ENCODE measurements at regions not wholly inside any gene's neighbourhood (a gene's known extent, or its start where the extent isn't known, plus 50 kb on each side); places are given as distances from the start of the nearest gene placed in this dataset.

- Histone ChIP-seq H3K9me3 (peaks cover 9 to 14% of the 10 kb centered on the region in 2 donors), H3K36me3 (no peaks in the 10 kb centered on the region), H3K27ac (no peak overlapping the region), H3K27me3 (no peaks in the 10 kb centered on the region), H3K4me3 (no peak overlapping the region), H3K4me1 (no peaks in the 10 kb centered on the region)
- intact Hi-C loops (cut with DNase I) = no loop called here
- TF ChIP-seq CTCF (IDR thresholded peaks at IDR 0.05) = no peak
- DNase-seq (ENCODE audit: low spot score in 2 of 2) = no peak
Observed at GRCh38 chr3:135740751-135741150, 224.8 kb upstream of the PPP2R3A start.

GRCh38 chr3:135751991-135752390, 213.5 kb upstream of the PPP2R3A start:
- intact Hi-C loops (cut with DNase I) = no loop called here
- no peaks in the 10 kb centered on the region for H3K9me3 ChIP-seq
- H3K4me1 ChIP-seq = no peaks in the 10 kb centered on the region
- DNase-seq (ENCODE audit: low spot score in 2 of 2) = no peak
- no peaks in the 10 kb centered on the region for H3K27me3 ChIP-seq
- TF ChIP-seq CTCF (IDR thresholded peaks at IDR 0.05) = no peak
- no peaks in the 10 kb centered on the region for H3K36me3 ChIP-seq
- no peak overlapping the region for H3K27ac ChIP-seq
- H3K4me3 ChIP-seq = no peak overlapping the region

- no peaks in the 10 kb centered on the region for H3K9me3 ChIP-seq
- no peaks in the 10 kb centered on the region for H3K36me3 ChIP-seq
- no peak overlapping the region for H3K4me3 ChIP-seq
- H3K4me1 ChIP-seq = no peaks in the 10 kb centered on the region
- no peaks in the 10 kb centered on the region for H3K27me3 ChIP-seq
- TF ChIP-seq CTCF (IDR thresholded peaks at IDR 0.05) = no peak
- no peak overlapping the region for H3K27ac ChIP-seq
- DNase-seq (ENCODE audit: low spot score in 2 of 2) = no peak
- intact Hi-C loops (cut with DNase I) = no loop called here
Observed at GRCh38 chr3:135752851-135753250, 212.7 kb upstream of the PPP2R3A start.

GRCh38 chr3:135753506-135753905, 212.0 kb upstream of the PPP2R3A start:
- TF ChIP-seq CTCF (IDR thresholded peaks at IDR 0.05) = no peak
- Histone ChIP-seq H3K9me3 (no peaks in the 10 kb centered on the region), H3K27ac (no peak overlapping the region), H3K27me3 (no peaks in the 10 kb centered on the region), H3K36me3 (no peaks in the 10 kb centered on the region), H3K4me3 (no peak overlapping the region), H3K4me1 (no peaks in the 10 kb centered on the region)
- DNase-seq (ENCODE audit: low spot score in 2 of 2) = no peak
- intact Hi-C loops (cut with DNase I) = no loop called here

GRCh38 chr3:135755330-135756105, 210.0 kb upstream of the PPP2R3A start:
- no peak for TF ChIP-seq CTCF (IDR thresholded peaks at IDR 0.05)
- Histone ChIP-seq H3K27me3 (no peaks in the 10 kb centered on the region), H3K4me3 (no peak overlapping the region), H3K4me1 (no peaks in the 10 kb centered on the region), H3K36me3 (no peaks in the 10 kb centered on the region), H3K9me3 (no peaks in the 10 kb centered on the region), H3K27ac (no peak overlapping the region)
- intact Hi-C loops (cut with DNase I) = no loop called here
- no peak for DNase-seq (ENCODE audit: low spot score in 2 of 2)

Data from ascending aorta (tissue), 2 donors.